ENCODE measurements at regions not wholly inside any gene's neighbourhood (a gene's known extent, or its start where the extent isn't known, plus 50 kb on each side); places are given as distances from the start of the nearest gene placed in this dataset.

DNA sequence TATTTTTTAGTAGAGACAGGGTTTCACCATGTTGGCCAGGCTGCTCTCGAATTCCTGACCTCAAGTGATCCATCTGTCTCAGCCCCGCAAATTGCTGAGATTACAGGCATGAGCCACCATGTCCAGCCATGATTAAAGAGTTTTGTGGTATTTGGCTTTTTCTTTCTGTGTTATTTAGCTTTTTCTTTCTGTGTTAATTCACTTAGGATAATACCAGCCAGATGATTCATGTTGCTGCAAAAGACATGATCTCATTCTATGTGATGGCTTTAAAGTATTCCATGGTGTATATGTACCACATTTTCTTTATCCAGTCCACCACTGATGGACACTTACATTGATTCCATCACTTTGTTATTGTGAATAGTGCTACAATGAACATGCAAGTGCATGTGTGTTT lies 1135.2 kb downstream of the AMY1C start:
- Histone ChIP-seq H3K27me3 (ENCODE audit: insufficient read depth, low read length, poor library complexity, severe bottlenecking) (no peaks in the 10 kb centered on the region), H3F3A (ENCODE audit: low read depth) (no peaks in the 10 kb centered on the region), H3K9ac (ENCODE audit: low read depth, low read length, poor library complexity, severe bottlenecking) (no peak overlapping the region), H3K4me2 (ENCODE audit: low read depth, low read length, poor library complexity, severe bottlenecking) (no peak overlapping the region), H3K36me3 (ENCODE audit: insufficient read depth, low read length) (no peaks in the 10 kb centered on the region), H3K9me2 (replicated peaks; ENCODE audit: low read depth, low read length) (no peaks in the 10 kb centered on the region), H4K20me1 (ENCODE audit: insufficient read depth, low read length, poor library complexity, severe bottlenecking) (no peaks in the 10 kb centered on the region), H3K9me3 (ENCODE audit: insufficient read depth, low read depth, low read length) (no peaks in the 10 kb centered on the region), H3K4me1 (ENCODE audit: insufficient read depth, low read length, poor library complexity, severe bottlenecking) (no peaks in the 10 kb centered on the region), H2AFZ (ENCODE audit: low read length) (no peak overlapping the region), H3K79me2 (ENCODE audit: insufficient read depth, low read length) (no peaks in the 10 kb centered on the region), H3K4me3 (ENCODE audit: low read length, poor library complexity, severe bottlenecking) (no peak overlapping the region)
- TF ChIP-seq EZH2phosphoT487 (IDR thresholded peaks at IDR 0.05; ENCODE audit: borderline replicate concordance): no peak
- TF ChIP-seq, protein P1, sequence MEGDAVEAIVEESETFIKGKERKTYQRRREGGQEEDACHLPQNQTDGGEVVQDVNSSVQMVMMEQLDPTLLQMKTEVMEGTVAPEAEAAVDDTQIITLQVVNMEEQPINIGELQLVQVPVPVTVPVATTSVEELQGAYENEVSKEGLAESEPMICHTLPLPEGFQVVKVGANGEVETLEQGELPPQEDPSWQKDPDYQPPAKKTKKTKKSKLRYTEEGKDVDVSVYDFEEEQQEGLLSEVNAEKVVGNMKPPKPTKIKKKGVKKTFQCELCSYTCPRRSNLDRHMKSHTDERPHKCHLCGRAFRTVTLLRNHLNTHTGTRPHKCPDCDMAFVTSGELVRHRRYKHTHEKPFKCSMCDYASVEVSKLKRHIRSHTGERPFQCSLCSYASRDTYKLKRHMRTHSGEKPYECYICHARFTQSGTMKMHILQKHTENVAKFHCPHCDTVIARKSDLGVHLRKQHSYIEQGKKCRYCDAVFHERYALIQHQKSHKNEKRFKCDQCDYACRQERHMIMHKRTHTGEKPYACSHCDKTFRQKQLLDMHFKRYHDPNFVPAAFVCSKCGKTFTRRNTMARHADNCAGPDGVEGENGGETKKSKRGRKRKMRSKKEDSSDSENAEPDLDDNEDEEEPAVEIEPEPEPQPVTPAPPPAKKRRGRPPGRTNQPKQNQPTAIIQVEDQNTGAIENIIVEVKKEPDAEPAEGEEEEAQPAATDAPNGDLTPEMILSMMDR (conservative IDR thresholded peaks at IDR 0.05; ENCODE audit: low read length): no peak

DNA sequence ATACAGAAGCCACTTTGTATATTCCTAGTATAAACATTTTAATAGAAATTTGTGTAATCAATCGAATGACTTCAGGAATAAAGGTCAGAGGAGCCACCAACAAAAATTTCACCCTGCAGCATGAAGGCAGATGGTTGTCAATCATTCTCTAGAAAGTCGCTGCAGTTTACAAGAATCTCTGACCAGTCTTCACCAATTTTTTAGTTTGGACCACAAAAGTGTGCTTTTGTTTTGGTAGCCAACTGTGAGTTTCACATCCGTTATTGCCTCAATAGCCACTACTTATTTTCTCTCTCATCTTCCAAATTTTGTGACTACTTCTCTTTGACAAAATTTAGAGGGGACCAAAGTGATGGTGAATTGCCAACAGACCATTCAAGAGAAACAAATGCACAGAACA lies 1155.6 kb downstream of the AMY1C start:
- Histone ChIP-seq H3K9me2 (replicated peaks; ENCODE audit: low read depth, low read length) (no peaks in the 10 kb centered on the region), H3K4me2 (ENCODE audit: low read depth, low read length, poor library complexity, severe bottlenecking) (no peak overlapping the region), H3K79me2 (ENCODE audit: insufficient read depth, low read length) (no peaks in the 10 kb centered on the region), H3K4me3 (ENCODE audit: low read length, poor library complexity, severe bottlenecking) (no peak overlapping the region), H3K9ac (ENCODE audit: low read depth, low read length, poor library complexity, severe bottlenecking) (no peak overlapping the region), H3K27me3 (ENCODE audit: insufficient read depth, low read length, poor library complexity, severe bottlenecking) (no peaks in the 10 kb centered on the region), H3K4me1 (ENCODE audit: insufficient read depth, low read length, poor library complexity, severe bottlenecking) (no peaks in the 10 kb centered on the region), H4K20me1 (ENCODE audit: insufficient read depth, low read length, poor library complexity, severe bottlenecking) (no peaks in the 10 kb centered on the region), H3K36me3 (ENCODE audit: insufficient read depth, low read length) (no peaks in the 10 kb centered on the region), H3F3A (ENCODE audit: low read depth) (no peaks in the 10 kb centered on the region), H3K9me3 (ENCODE audit: insufficient read depth, low read depth, low read length) (no peaks in the 10 kb centered on the region), H2AFZ (ENCODE audit: low read length) (no peak overlapping the region)
- TF ChIP-seq, protein P1 (conservative IDR thresholded peaks at IDR 0.05; ENCODE audit: low read length): no peak
- TF ChIP-seq EZH2phosphoT487 (IDR thresholded peaks at IDR 0.05; ENCODE audit: borderline replicate concordance): no peak

- Histone ChIP-seq H2AFZ (ENCODE audit: low read length) (no peak overlapping the region), H3K4me3 (ENCODE audit: low read length, poor library complexity, severe bottlenecking) (no peak overlapping the region), H3K27me3 (ENCODE audit: insufficient read depth, low read length, poor library complexity, severe bottlenecking) (no peaks in the 10 kb centered on the region), H3K9ac (ENCODE audit: low read depth, low read length, poor library complexity, severe bottlenecking) (no peak overlapping the region), H3F3A (ENCODE audit: low read depth) (no peaks in the 10 kb centered on the region), H3K36me3 (ENCODE audit: insufficient read depth, low read length) (no peaks in the 10 kb centered on the region), H3K4me2 (ENCODE audit: low read depth, low read length, poor library complexity, severe bottlenecking) (no peak overlapping the region), H3K9me3 (ENCODE audit: insufficient read depth, low read depth, low read length) (no peaks in the 10 kb centered on the region), H4K20me1 (ENCODE audit: insufficient read depth, low read length, poor library complexity, severe bottlenecking) (no peaks in the 10 kb centered on the region), H3K79me2 (ENCODE audit: insufficient read depth, low read length) (no peaks in the 10 kb centered on the region), H3K9me2 (replicated peaks; ENCODE audit: low read depth, low read length) (no peaks in the 10 kb centered on the region), H3K4me1 (ENCODE audit: insufficient read depth, low read length, poor library complexity, severe bottlenecking) (no peaks in the 10 kb centered on the region)
- TF ChIP-seq, protein P1 (conservative IDR thresholded peaks at IDR 0.05; ENCODE audit: low read length): no peak
- no peak for TF ChIP-seq EZH2phosphoT487 (IDR thresholded peaks at IDR 0.05; ENCODE audit: borderline replicate concordance)
Measured at GRCh38 chr1:104906141-104906540, 1156.4 kb downstream of the AMY1C start.
